HG02870 (cell line): ENCODE measurements at regions not wholly inside any gene's neighbourhood (a gene's known extent, or its start where the extent isn't known, plus 50 kb on each side); places are given as distances from the start of the nearest gene placed in this dataset.

Experiments
- ATAC-seq: cut with Tn5 transposase; IDR thresholded peaks from one replicate; pipeline ENCODE4 v1.9.1; 2021; ENCODE audit warnings: mild to moderate bottlenecking, moderate library complexity; ENCODE audit not compliant: unreplicated experiment

- no peak for ATAC-seq
Measured at GRCh38 chr14:51307551-51307950, 67.5 kb downstream of the TMX1 start.

DNA sequence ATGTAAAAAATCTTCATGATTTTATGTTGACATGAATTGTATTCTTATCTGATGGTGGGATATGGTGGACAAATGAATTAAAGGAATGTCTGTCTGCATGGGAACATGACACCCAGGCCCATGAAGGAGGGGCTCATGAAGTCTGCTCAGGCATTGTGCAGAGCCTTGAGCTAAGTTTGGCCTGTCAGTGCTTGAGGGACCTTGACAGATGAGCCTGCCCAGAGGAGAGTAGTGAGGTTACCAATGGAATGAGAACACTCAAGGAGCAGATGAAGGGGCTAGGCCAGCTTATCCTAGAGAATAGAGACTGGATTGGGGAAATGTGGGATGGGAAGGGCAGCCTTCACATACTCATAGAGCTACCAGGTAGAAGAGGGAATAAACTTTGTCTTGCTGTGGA lies 68.8 kb downstream of the TMX1 start:
- no peak for ATAC-seq

DNA sequence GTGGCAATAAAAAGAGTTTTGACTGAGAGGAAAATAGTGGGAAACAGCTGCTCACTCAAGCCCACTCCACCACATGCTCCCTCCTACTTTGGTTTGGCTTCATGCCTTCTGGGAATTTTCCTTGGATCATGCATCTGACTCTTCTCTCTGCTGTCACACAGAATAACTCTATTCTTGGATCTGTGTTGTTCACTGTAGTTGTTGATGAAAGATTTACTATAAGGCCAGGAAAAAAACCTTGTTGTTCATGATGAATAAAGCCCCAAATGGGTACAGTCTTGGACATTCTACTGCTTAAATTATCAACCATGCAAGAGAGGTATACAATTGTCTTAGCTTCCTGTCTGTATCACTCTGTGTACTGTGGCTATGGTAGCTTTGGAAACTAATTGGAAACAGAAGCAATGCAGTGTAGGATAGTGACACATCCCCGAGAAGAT lies 70.5 kb downstream of the TMX1 start:
- ATAC-seq = no peak

DNA sequence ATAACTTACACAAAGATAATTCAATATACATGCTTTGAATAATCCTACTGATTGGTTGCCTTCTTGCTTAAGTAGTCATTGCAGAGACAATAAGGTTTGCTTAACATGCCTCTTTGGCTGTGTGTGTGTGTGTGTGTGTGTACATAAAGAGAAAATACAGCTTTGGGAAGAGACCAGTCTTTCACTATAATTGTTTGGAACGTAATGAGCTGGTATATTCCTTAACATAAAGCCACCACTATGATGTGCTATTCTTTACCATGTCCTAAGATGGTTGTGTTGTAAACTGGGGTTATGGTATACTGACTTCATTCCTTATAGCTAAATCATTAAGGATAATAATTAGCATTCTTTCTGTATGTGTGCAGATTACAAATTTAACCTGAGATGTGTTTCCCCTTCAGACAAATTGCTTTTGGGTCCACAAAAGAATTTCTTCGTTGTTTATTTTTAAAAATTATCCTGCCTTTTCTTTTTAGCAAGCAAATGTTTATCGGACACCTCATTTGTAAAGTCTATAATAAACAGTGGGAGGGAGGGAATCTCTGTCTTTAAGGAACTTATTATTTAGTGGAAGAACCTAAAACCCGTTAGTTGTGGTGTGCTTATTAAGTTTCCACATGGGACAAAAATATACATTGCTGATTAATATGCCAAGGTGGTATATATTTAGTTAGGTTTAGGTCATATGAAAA lies 74.4 kb downstream of the TMX1 start:
- ATAC-seq = no peak

DNA sequence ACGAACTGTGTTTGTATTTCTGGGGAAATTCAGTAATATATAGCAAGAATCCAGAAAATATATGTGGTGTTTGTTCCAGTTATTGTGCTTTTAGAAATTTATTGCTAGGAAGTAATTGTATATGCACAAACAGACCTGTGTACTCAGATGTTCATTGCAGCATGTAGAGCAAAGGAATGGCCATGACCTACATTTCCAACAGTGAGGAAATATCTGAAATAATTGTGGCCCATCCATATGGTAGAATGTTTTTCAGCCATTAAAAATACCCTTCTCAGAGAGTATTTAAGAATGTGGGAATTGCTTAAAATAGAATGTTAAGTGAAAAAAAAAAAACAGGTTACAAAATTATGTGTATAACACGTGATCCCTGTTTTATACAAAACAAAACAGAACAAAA lies 77.3 kb downstream of the TMX1 start:
- ATAC-seq = no peak

GRCh38 chr14:51318813-51319597 lies 79.0 kb downstream of the TMX1 start:
- ATAC-seq = no peak

GRCh38 chr14:51321036-51321435 lies 81.0 kb downstream of the TMX1 start:
- ATAC-seq = no peak

GRCh38 chr14:51323492-51323891 lies 83.4 kb downstream of the TMX1 start:
- ATAC-seq = no peak

DNA sequence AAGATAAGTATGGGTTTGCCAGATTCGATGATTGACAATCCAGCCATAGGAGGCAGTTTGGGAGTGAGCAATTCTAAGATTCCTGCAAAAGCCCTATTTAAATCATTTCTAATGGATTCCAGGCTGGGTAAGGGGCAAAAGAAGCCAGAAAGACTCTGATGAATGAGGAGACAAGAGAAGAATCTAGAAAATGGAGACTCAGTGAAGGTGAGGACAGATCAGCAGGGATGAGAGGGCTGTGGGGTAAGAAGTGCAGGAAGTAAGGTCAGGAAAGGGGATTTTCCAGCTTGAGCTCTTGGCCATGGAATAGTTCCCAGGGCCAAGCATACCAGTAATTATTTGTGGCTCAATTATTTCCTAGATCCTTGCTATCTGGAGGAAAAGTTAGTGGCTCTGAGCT lies 87.3 kb downstream of the TMX1 start:
- ATAC-seq = no peak

DNA sequence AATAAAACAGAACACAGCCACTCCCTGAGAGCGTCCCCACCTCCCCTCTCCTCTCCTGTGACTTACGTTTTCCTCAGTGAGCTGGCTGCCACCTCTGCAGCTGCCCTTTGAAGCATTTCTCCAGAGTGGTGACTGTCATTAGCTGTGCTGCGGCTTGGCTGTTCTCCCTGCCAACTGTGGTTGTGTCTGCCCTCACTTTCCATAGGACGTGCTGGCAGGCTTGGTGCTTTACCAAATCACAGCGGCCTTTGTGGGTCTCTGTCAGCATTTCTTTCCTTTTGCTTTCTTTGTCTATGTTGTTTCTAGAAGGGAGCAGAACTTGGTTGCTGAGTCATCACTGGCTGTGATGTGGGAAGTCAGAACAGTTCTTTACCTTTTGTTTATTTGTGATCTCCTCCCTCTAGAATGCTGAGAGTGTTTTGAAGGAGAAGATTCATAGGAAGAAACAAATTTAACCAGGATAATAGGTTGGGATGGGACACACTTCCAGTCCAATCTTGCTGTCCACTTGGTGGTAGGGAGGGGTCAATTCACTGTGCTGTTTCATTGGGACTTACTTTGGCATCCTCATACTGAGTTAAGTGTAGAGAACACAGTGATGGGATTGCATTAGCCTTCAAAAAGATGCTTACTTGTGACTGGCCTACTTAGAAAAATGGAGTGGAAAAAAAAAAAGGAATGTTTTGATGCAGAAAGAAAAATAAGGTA lies 88.2 kb downstream of the TMX1 start:
- ATAC-seq = no peak

DNA sequence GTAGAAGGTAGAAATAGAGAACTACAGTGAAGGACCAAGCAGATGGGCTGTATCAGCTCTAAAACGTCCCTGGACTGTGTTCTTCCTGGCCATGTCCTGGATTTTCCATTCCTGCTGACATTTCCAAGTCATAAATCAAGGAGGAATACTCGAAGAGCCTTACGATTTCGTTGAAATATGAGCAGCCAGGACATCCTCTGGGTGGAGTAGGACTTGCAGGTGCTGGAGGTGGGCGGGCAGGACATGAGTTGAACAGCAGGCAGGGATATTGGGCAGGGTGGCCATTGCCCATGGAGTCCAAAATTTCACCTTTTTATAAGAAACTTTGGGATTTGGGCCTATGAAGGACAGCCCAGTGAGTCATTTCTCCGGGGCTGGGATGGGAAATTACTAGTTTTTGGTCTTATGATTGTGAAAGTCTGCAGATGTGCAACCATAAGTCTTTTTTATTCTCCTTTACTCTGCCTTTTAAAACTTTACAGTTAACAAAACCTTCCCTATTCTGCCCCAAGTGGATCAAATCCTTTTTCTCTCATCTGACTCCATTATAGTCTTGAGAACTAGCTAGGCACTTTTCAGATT lies 88.8 kb downstream of the TMX1 start:
- ATAC-seq = no peak

DNA sequence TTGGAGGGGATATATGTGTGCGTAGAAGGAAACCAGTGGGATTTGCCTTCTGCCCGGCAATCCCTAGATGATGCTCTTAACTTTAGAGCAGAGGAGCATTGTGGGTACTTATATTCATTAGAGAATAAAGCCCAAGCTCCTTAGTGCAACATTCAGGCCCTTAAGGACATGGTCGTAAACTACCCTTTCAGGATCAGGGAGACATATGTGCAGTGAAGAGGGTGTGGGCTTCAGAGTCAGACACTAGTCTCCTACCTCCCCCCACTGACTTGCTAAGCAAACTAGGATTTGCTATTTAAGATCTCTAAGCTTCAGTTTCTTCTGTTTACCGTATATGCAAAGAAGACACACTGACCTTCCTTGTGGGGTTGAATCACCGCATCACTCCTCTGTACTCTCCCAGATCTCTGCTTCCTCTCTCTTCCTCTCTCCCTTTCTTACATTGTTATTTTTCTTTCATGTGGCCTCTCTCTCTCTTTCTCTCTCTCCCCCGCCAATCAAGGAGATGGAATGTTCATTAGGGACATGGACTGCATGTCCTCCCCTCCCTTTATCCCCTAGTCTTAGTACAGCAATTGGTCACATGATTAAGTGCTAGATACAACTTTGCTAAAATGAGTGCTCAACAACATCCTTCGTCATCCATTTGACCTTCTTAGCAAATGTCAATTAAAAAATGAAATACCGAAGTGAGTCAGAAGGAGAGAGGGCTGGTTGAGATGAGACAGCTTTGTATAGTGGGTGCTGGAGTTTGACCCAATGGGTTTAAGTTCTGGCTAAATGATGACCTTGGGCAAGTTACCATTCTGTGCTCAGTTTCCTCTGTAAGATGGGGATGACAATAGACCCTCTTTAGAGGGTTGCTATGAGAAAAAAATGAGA lies 91.7 kb downstream of the TMX1 start:
- ATAC-seq = no peak

DNA sequence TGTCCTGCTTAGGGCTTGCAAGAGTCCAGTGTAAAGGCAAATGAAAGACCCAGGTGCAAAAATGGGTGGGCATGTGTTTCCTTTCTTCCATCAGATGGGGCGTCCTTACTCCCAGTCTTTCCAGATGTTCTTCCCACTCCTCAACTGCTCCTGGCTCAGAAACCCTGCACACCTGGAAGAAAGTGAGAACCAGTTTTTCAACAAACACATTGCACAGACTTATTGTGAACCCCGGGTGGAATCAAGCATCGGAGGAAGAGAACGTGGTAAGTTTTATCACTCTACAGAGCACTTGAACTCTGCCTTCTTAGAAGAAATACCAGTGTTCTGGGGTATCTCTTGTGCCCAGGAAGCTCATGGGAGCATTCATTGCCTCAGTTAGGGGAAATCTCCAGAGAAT lies 93.3 kb downstream of the TMX1 start:
- ATAC-seq = no peak

GRCh38 chr14:51333901-51334521 lies 94.0 kb downstream of the TMX1 start:
- ATAC-seq = no peak

- ATAC-seq = no peak
Measured at GRCh38 chr14:51334566-51334965, 94.5 kb downstream of the TMX1 start.

GRCh38 chr14:51335531-51335930 lies 95.5 kb downstream of the TMX1 start:
- no peak for ATAC-seq

- ATAC-seq = no peak
Measured at GRCh38 chr14:51335961-51336723, 96.1 kb downstream of the TMX1 start.

GRCh38 chr14:51336734-51337133 lies 96.7 kb downstream of the TMX1 start:
- no peak for ATAC-seq

DNA sequence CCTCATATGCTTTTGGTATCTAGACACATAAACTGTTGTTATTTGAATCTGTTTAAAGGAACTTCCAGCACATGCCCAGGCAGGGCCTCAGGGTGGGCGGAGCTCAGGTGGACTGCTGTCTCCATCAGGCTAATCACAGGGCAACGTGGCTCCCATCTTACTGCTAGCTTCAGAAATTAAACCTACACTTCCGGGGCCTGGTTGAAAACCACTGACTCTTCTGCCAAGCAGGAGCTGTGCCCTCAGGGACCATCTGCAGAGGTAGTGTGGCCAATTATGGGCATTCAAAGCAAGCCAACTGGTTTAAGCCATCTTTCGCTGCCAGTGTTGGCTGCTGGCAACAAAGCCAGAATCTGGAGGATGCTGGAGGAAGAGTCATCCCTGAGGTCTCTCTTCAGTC lies 97.5 kb downstream of the TMX1 start:
- no peak for ATAC-seq
